ENCODE measurements at regions not wholly inside any gene's neighbourhood (a gene's known extent, or its start where the extent isn't known, plus 50 kb on each side); places are given as distances from the start of the nearest gene placed in this dataset.

DNA sequence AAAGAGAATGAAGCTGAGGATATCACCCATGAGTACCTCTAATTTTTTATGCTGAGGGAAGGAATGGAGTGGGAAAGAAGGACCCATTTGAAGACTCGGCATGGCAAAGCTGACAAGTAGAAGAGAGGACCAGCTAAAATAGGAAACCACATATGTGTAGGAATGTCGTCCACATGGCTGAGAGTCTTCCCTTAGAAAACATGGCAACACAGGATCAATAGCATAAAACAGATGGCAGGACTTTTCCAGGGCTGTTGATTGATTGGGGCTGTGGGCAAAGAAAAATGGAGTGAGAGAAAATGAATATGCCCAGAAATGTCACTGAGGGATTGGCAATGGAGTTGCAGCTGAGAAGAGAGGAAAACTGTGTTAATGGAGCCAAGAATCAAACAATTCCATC lies 76.2 kb upstream of the PRICKLE2 start:
- no peak for ATAC-seq
- H3K9me2 ChIP-seq (ENCODE audit: insufficient read depth): no peaks in the 10 kb centered on the region
- H3K36me3 ChIP-seq (ENCODE audit: control insufficient read depth in 1 of 2, insufficient read depth in 2 of 2, low read length in 2 of 2): no peaks in the 10 kb centered on the region
- no peak overlapping the region for H3K9ac ChIP-seq (ENCODE audit: low read length)
- POLR2A ChIA-PET: no interaction called here
- H3K27ac ChIP-seq (ENCODE audit: low read depth, low read length): no peak overlapping the region
- no peaks in the 10 kb centered on the region for H3K79me2 ChIP-seq (ENCODE audit: insufficient read depth, low read length)
- no peak overlapping the region for H3K4me2 ChIP-seq (ENCODE audit: low read length)
- CTCF ChIA-PET: no interaction called here
- H3K4me3 ChIP-seq (replicated peaks in 1 of 2; ENCODE audit: low read depth in 1 of 2, low read length in 2 of 2): no peak overlapping the region
- no peak overlapping the region for H2AFZ ChIP-seq (ENCODE audit: low read depth, low read length, poor library complexity, severe bottlenecking)
- no peak for DNase-seq (ENCODE audit: low read depth, low spot score)
- intact Hi-C loops (cut with micrococcal nuclease): loop anchor here (10.0 kb wide), 1 partner anchor 63 kb away; no protein-coding TSS in a partner anchor
- RAD21 ChIA-PET (ENCODE audit: low non-redundant PET in 1 of 2, low total read pairs in 2 of 2, uncharacterized antibody in 2 of 2, unreplicated experiment in 2 of 2): no interaction called here
- TF ChIP-seq SIN3A (IDR thresholded peaks at IDR 0.05; ENCODE audit: low read depth): no peak
- TF ChIP-seq POLR2AphosphoS5 (IDR thresholded peaks at IDR 0.05; ENCODE audit: low read depth, low read length): no peak
- TF ChIP-seq RAD21 (IDR thresholded peaks at IDR 0.05; ENCODE audit: low read depth): no peak
- no peak for TF ChIP-seq POLR2A (IDR thresholded peaks at IDR 0.05; ENCODE audit: borderline replicate concordance, extremely low read depth, insufficient read depth, insufficient read length)
- no peak for TF ChIP-seq SP1 (IDR thresholded peaks at IDR 0.05; ENCODE audit: low read depth)
- no peak for TF ChIP-seq CEBPB (IDR thresholded peaks at IDR 0.05; ENCODE audit: low read depth)
- TF ChIP-seq ELF1 (IDR thresholded peaks at IDR 0.05; ENCODE audit: borderline replicate concordance, low read depth): no peak
- TF ChIP-seq EGR1 (IDR thresholded peaks at IDR 0.05; ENCODE audit: low read depth): no peak
- TF ChIP-seq, protein P1, sequence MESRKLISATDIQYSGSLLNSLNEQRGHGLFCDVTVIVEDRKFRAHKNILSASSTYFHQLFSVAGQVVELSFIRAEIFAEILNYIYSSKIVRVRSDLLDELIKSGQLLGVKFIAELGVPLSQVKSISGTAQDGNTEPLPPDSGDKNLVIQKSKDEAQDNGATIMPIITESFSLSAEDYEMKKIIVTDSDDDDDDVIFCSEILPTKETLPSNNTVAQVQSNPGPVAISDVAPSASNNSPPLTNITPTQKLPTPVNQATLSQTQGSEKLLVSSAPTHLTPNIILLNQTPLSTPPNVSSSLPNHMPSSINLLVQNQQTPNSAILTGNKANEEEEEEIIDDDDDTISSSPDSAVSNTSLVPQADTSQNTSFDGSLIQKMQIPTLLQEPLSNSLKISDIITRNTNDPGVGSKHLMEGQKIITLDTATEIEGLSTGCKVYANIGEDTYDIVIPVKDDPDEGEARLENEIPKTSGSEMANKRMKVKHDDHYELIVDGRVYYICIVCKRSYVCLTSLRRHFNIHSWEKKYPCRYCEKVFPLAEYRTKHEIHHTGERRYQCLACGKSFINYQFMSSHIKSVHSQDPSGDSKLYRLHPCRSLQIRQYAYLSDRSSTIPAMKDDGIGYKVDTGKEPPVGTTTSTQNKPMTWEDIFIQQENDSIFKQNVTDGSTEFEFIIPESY (IDR thresholded peaks at IDR 0.05; ENCODE audit: extremely low read depth, insufficient replicate concordance, low read length): no peak
- TF ChIP-seq, protein P2, sequence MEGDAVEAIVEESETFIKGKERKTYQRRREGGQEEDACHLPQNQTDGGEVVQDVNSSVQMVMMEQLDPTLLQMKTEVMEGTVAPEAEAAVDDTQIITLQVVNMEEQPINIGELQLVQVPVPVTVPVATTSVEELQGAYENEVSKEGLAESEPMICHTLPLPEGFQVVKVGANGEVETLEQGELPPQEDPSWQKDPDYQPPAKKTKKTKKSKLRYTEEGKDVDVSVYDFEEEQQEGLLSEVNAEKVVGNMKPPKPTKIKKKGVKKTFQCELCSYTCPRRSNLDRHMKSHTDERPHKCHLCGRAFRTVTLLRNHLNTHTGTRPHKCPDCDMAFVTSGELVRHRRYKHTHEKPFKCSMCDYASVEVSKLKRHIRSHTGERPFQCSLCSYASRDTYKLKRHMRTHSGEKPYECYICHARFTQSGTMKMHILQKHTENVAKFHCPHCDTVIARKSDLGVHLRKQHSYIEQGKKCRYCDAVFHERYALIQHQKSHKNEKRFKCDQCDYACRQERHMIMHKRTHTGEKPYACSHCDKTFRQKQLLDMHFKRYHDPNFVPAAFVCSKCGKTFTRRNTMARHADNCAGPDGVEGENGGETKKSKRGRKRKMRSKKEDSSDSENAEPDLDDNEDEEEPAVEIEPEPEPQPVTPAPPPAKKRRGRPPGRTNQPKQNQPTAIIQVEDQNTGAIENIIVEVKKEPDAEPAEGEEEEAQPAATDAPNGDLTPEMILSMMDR (IDR thresholded peaks at IDR 0.05 in 2 of 3, conservative IDR thresholded peaks at IDR 0.05 in 1 of 3; ENCODE audit: borderline replicate concordance in 1 of 3, insufficient read depth in 1 of 3, low read depth in 2 of 3, low read length in 2 of 3): no peak
- no peak for TF ChIP-seq SRF (IDR thresholded peaks at IDR 0.05; ENCODE audit: low read depth)
- BruUV-seq (replicated peaks): no TSS peak
- H4K20me1 ChIP-seq (ENCODE audit: insufficient read depth): no peaks in the 10 kb centered on the region
- H3K4me1 ChIP-seq (ENCODE audit: control insufficient read depth in 1 of 2, insufficient read depth in 2 of 2, low read length in 2 of 2): no peaks in the 10 kb centered on the region
- H3K27me3 ChIP-seq (ENCODE audit: insufficient read depth, low read length): no peaks in the 10 kb centered on the region; the same call in 1 of the 2 replicates
- H3K9me3 ChIP-seq (ENCODE audit: control insufficient read depth in 1 of 2, insufficient read depth in 1 of 2, low read depth in 1 of 2, low read length in 2 of 2): no peaks in the 10 kb centered on the region
